ENCODE measurements at regions not wholly inside any gene's neighbourhood (a gene's known extent, or its start where the extent isn't known, plus 50 kb on each side); places are given as distances from the start of the nearest gene placed in this dataset.

DNA sequence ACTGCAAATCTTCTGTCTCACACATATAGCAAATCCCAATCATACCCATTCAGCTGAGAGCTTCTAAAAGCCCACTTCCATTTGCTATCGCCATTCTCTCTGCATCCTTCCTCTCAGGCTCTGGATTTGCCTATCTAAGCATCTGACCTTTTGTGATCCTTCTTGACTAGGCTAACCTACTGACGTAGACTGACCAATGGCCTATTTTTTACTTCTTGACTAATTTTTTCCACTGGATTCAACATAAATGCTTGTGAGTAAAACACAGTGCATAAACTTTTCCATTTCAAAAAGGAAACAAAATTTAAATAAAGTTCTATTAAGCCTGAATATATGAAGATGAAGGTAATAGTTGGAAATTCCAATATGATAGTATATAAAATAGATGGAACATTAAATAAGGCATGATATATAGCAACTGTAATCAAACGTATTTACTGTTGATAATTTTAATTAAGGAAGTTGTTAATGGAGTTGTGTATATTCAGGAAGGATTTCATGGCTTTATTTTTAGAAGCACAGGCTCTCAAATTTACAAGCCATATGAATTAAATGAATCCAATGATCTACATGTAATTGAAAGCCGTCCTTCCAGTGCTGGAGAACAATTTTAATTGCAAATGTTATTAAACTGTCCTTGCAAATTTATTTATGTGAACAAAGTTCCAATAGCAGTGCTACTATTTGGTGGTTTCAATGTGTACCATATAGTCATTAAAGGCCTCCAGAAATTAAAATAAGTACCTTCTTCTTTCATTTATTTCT, 918.4 kb downstream of the SORCS3 start:
- H3K9me3 ChIP-seq (ENCODE audit: control insufficient read depth, insufficient read depth, low read length): no peaks in the 10 kb centered on the region
- H3K18ac ChIP-seq (ENCODE audit: low read depth, low read length): no peak overlapping the region
- no peak overlapping the region for H3K4me3 ChIP-seq (ENCODE audit: insufficient read depth, low read depth, low read length)
- no peaks in the 10 kb centered on the region for H3K79me1 ChIP-seq (ENCODE audit: low read depth in 1 of 2, low read length in 2 of 2)
- dilution Hi-C loops (cut with HindIII; ENCODE audit: low sequenced_read_pairs, unreplicated experiment): no loop called here
- no peak overlapping the region for H4K5ac ChIP-seq (ENCODE audit: low read depth, low read length)
- no peak overlapping the region for H4K91ac ChIP-seq (ENCODE audit: insufficient read depth, low read depth, low read length)
- DNase-seq (no peak), ATAC-seq (ENCODE audit: low read depth) (no peak)
- BruUV-seq (replicated peaks): no TSS peak
- ChIA-PET CTCF (no interaction called here), POLR2A (ENCODE audit: unreplicated experiment) (no interaction called here)
- no peak overlapping the region for H2AK9ac ChIP-seq (replicated peaks; ENCODE audit: low read depth, low read length, poor library complexity)
- no peak for TF ChIP-seq CHD1 (IDR thresholded peaks at IDR 0.05; ENCODE audit: low read depth, low read length)
- TF ChIP-seq POLR2A (IDR thresholded peaks at IDR 0.05; ENCODE audit: low read depth, low read length): no peak
- TF ChIP-seq, protein P1, sequence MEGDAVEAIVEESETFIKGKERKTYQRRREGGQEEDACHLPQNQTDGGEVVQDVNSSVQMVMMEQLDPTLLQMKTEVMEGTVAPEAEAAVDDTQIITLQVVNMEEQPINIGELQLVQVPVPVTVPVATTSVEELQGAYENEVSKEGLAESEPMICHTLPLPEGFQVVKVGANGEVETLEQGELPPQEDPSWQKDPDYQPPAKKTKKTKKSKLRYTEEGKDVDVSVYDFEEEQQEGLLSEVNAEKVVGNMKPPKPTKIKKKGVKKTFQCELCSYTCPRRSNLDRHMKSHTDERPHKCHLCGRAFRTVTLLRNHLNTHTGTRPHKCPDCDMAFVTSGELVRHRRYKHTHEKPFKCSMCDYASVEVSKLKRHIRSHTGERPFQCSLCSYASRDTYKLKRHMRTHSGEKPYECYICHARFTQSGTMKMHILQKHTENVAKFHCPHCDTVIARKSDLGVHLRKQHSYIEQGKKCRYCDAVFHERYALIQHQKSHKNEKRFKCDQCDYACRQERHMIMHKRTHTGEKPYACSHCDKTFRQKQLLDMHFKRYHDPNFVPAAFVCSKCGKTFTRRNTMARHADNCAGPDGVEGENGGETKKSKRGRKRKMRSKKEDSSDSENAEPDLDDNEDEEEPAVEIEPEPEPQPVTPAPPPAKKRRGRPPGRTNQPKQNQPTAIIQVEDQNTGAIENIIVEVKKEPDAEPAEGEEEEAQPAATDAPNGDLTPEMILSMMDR (conservative IDR thresholded peaks at IDR 0.05; ENCODE audit: low read depth, low read length): no peak
- no peak for TF ChIP-seq CEBPB (IDR thresholded peaks at IDR 0.05; ENCODE audit: low read depth, low read length)
- TF ChIP-seq, protein P2, sequence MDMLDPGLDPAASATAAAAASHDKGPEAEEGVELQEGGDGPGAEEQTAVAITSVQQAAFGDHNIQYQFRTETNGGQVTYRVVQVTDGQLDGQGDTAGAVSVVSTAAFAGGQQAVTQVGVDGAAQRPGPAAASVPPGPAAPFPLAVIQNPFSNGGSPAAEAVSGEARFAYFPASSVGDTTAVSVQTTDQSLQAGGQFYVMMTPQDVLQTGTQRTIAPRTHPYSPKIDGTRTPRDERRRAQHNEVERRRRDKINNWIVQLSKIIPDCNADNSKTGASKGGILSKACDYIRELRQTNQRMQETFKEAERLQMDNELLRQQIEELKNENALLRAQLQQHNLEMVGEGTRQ (IDR thresholded peaks at IDR 0.05; ENCODE audit: low read depth, low read length): no peak
- no peak for TF ChIP-seq RAD21 (IDR thresholded peaks at IDR 0.05; ENCODE audit: low read length)
- TF ChIP-seq RFX5 (IDR thresholded peaks at IDR 0.05; ENCODE audit: low read depth, low read length): no peak
- TF ChIP-seq MAFK (IDR thresholded peaks at IDR 0.05; ENCODE audit: low read depth, low read length): no peak
- TF ChIP-seq NFE2L2 (IDR thresholded peaks at IDR 0.05; ENCODE audit: low read depth, low read length): no peak
- TF ChIP-seq, protein P3, sequence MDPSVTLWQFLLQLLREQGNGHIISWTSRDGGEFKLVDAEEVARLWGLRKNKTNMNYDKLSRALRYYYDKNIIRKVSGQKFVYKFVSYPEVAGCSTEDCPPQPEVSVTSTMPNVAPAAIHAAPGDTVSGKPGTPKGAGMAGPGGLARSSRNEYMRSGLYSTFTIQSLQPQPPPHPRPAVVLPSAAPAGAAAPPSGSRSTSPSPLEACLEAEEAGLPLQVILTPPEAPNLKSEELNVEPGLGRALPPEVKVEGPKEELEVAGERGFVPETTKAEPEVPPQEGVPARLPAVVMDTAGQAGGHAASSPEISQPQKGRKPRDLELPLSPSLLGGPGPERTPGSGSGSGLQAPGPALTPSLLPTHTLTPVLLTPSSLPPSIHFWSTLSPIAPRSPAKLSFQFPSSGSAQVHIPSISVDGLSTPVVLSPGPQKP (IDR thresholded peaks at IDR 0.05; ENCODE audit: borderline replicate concordance, low read depth, low read length): no peak
- TF ChIP-seq FOS (IDR thresholded peaks at IDR 0.05; ENCODE audit: low read depth, low read length): no peak
- TF ChIP-seq MXI1 (IDR thresholded peaks at IDR 0.05; ENCODE audit: borderline replicate concordance, low read depth, low read length): no peak
- no peak for TF ChIP-seq BHLHE40 (IDR thresholded peaks at IDR 0.05; ENCODE audit: low read depth, low read length)
- no peak overlapping the region for H2BK120ac ChIP-seq (ENCODE audit: low read depth, low read length)
- H2BK15ac ChIP-seq (ENCODE audit: low read depth, low read length): no peak overlapping the region
- H3K27me3 ChIP-seq (ENCODE audit: control insufficient read depth, insufficient read depth, low read length): no peaks in the 10 kb centered on the region
- WGBS, 2 experiments (ENCODE audit: extremely low coverage in 2 of 2, insufficient read length in 1 of 2): no CpG with 5 or more reads among the region's 4 CpGs
- no peak overlapping the region for H2AK5ac ChIP-seq (ENCODE audit: low read depth, low read length)
- no peak overlapping the region for H2AFZ ChIP-seq (replicated peaks; ENCODE audit: low read length, poor library complexity)
- H3K9ac ChIP-seq (ENCODE audit: low read depth, low read length): no peak overlapping the region
- no peaks in the 10 kb centered on the region for H4K20me1 ChIP-seq (ENCODE audit: insufficient read depth, low read length)
- no peak overlapping the region for H3K27ac ChIP-seq (ENCODE audit: insufficient read depth, low read length)
- no peak overlapping the region for H3K23ac ChIP-seq (ENCODE audit: low read depth, low read length)
- no peak overlapping the region for H3K4ac ChIP-seq (ENCODE audit: low read depth, low read length)
- H4K8ac ChIP-seq (ENCODE audit: low read depth in 2 of 2, low read length in 2 of 2): no peak overlapping the region
- H3K36me3 ChIP-seq (ENCODE audit: control insufficient read depth, insufficient read depth, low read length): no peaks in the 10 kb centered on the region
- no peak overlapping the region for H2BK20ac ChIP-seq (ENCODE audit: low read depth, low read length)
- in situ Hi-C loops (cut with MboI; ENCODE audit: low sequenced_read_pairs): no loop called here
- no peak overlapping the region for H3K4me2 ChIP-seq (ENCODE audit: low read depth, low read length)
- H2BK5ac ChIP-seq (ENCODE audit: low read depth, low read length, poor library complexity, severe bottlenecking): no peak overlapping the region
- no peak overlapping the region for H3K14ac ChIP-seq (replicated peaks; ENCODE audit: low read depth, low read length)
- no peaks in the 10 kb centered on the region for H3K4me1 ChIP-seq (ENCODE audit: control insufficient read depth, insufficient read depth, low read length)
- intact Hi-C loops (cut with micrococcal nuclease): no loop called here
- H3K56ac ChIP-seq (ENCODE audit: extremely low read depth, insufficient read depth, low read length): no peak overlapping the region
- no peaks in the 10 kb centered on the region for H3K9me1 ChIP-seq (ENCODE audit: insufficient read depth, low read length)
